ENCODE measurements at regions not wholly inside any gene's neighbourhood (a gene's known extent, or its start where the extent isn't known, plus 50 kb on each side); places are given as distances from the start of the nearest gene placed in this dataset.

GRCh38 chr3:177823701-177824189 is 626.5 kb upstream of the TBL1XR1 start:
- Histone ChIP-seq H3F3A (ENCODE audit: insufficient read depth, low read depth) (peaks cover 32% of the 10 kb centered on the region), H3K4me2 (peak overlapping the region; percentile 43), H3K79me2 (ENCODE audit: low read depth) (no peaks in the 10 kb centered on the region), H3K36me3 (ENCODE audit: low read depth) (0 out of 2 replicates have a peak, but pooled peaks cover 6% of the 10 kb centered on the region), H3K27me3 (ENCODE audit: insufficient read depth, low read depth) (no peaks in the 10 kb centered on the region), H3K4me1 (replicated peaks; ENCODE audit: insufficient read depth) (peaks cover 53% of the 10 kb centered on the region), H3K4me3 (no peak overlapping the region), H4K20me1 (ENCODE audit: insufficient read depth) (no peaks in the 10 kb centered on the region), H3K27ac (peak overlapping the region; percentile 69), H3K9me3 (ENCODE audit: insufficient read depth, low read depth) (peaks cover 14% of the 10 kb centered on the region; the same call in 1 of the 2 replicates), H3K9me2 (ENCODE audit: insufficient read depth) (no peaks in the 10 kb centered on the region), H2AFZ (peak overlapping the region; percentile 39; the same call in 1 of the 2 replicates)
- POLR2A ChIA-PET (ENCODE audit: unreplicated experiment) = interaction anchor here (0.7 kb wide), 1 partner anchor 197 kb away, joined by 5 read pairs; no protein-coding TSS in a partner anchor
- CTCF ChIA-PET = no interaction called here
- BruUV-seq (replicated peaks) = no TSS peak
- TF ChIP-seq CTCF (conservative IDR thresholded peaks at IDR 0.05) (no peak), EZH2 (IDR thresholded peaks at IDR 0.05; ENCODE audit: low read depth) (no peak)
- no peak for DNase-seq
- intact Hi-C loops (cut with micrococcal nuclease; ENCODE audit: unreplicated experiment) = loop anchor here (2.0 kb wide), 1 partner anchor 221 kb away; no protein-coding TSS in a partner anchor

GRCh38 chr3:177824190-177824786 is 627.0 kb upstream of the TBL1XR1 start:
- no peaks in the 10 kb centered on the region for H4K20me1 ChIP-seq (ENCODE audit: insufficient read depth)
- peaks cover 53% of the 10 kb centered on the region for H3K4me1 ChIP-seq (replicated peaks; ENCODE audit: insufficient read depth)
- H3K27me3 ChIP-seq (ENCODE audit: insufficient read depth, low read depth) = no peaks in the 10 kb centered on the region
- H3K4me3 ChIP-seq = no peak overlapping the region
- H3K79me2 ChIP-seq (ENCODE audit: low read depth) = no peaks in the 10 kb centered on the region
- H3K27ac ChIP-seq = peak overlapping the region; percentile 69
- peak overlapping the region; percentile 43 for H3K4me2 ChIP-seq
- ChIA-PET CTCF (no interaction called here), POLR2A (ENCODE audit: unreplicated experiment) (interaction anchor here (0.6 kb wide), 1 partner anchor 300 kb away, joined by 7 read pairs; no protein-coding TSS in a partner anchor)
- H3K36me3 ChIP-seq (ENCODE audit: low read depth) = 0 out of 2 replicates have a peak, but pooled peaks cover 6% of the 10 kb centered on the region
- H3K9me2 ChIP-seq (ENCODE audit: insufficient read depth) = no peaks in the 10 kb centered on the region
- H3K9me3 ChIP-seq (ENCODE audit: insufficient read depth, low read depth) = peaks cover 14% of the 10 kb centered on the region; the same call in 1 of the 2 replicates
- intact Hi-C loops (cut with micrococcal nuclease; ENCODE audit: unreplicated experiment) = loop anchor here (2.0 kb wide), 1 partner anchor 221 kb away; no protein-coding TSS in a partner anchor
- no peak for TF ChIP-seq CTCF (conservative IDR thresholded peaks at IDR 0.05)
- no peak for TF ChIP-seq EZH2 (IDR thresholded peaks at IDR 0.05; ENCODE audit: low read depth)
- peak; percentile 76 to 89 for DNase-seq
- H2AFZ ChIP-seq = peak overlapping the region; percentile 39
- peaks cover 32% of the 10 kb centered on the region for H3F3A ChIP-seq (ENCODE audit: insufficient read depth, low read depth)
- BruUV-seq (replicated peaks) = no TSS peak

- no peak overlapping the region for H2AFZ ChIP-seq
- POLR2A ChIA-PET (ENCODE audit: unreplicated experiment) = interaction anchor here (0.6 kb wide), 1 partner anchor 301 kb away, joined by 7 read pairs; no protein-coding TSS in a partner anchor
- 0 out of 2 replicates have a peak, but pooled peaks cover 6% of the 10 kb centered on the region for H3K36me3 ChIP-seq (ENCODE audit: low read depth)
- TF ChIP-seq CTCF (conservative IDR thresholded peaks at IDR 0.05) (no peak), EZH2 (IDR thresholded peaks at IDR 0.05; ENCODE audit: low read depth) (no peak)
- H3K79me2 ChIP-seq (ENCODE audit: low read depth) = no peaks in the 10 kb centered on the region
- H3K9me3 ChIP-seq (ENCODE audit: insufficient read depth, low read depth) = peaks cover 8% of the 10 kb centered on the region; the same call in 1 of the 2 replicates
- H3K4me3 ChIP-seq = no peak overlapping the region
- peaks cover 56% of the 10 kb centered on the region for H3K4me1 ChIP-seq (replicated peaks; ENCODE audit: insufficient read depth)
- CTCF ChIA-PET = no interaction called here
- H3K27ac ChIP-seq = peak overlapping the region; percentile 69
- intact Hi-C loops (cut with micrococcal nuclease; ENCODE audit: unreplicated experiment) = loop anchor here (2.0 kb wide), 1 partner anchor 222 kb away; no protein-coding TSS in a partner anchor
- H3F3A ChIP-seq (ENCODE audit: insufficient read depth, low read depth) = peaks cover 32% of the 10 kb centered on the region
- H3K27me3 ChIP-seq (ENCODE audit: insufficient read depth, low read depth) = no peaks in the 10 kb centered on the region
- no peaks in the 10 kb centered on the region for H4K20me1 ChIP-seq (ENCODE audit: insufficient read depth)
- peak overlapping the region; percentile 43 for H3K4me2 ChIP-seq
- no peak for DNase-seq
- no peaks in the 10 kb centered on the region for H3K9me2 ChIP-seq (ENCODE audit: insufficient read depth)
- no TSS peak for BruUV-seq (replicated peaks)
These were observed 627.6 kb upstream of the TBL1XR1 start for GRCh38 chr3:177824841-177825240.

Data from PC-9 (cell line).